GM21381 (cell line): ENCODE measurements at regions not wholly inside any gene's neighbourhood (a gene's known extent, or its start where the extent isn't known, plus 50 kb on each side); places are given as distances from the start of the nearest gene placed in this dataset.

Experiments used
- ATAC-seq: cut with Tn5 transposase; IDR thresholded peaks from one replicate; pipeline ENCODE4 v1.9.1; 2021; ENCODE audit warnings: mild to moderate bottlenecking, moderate library complexity; ENCODE audit not compliant: unreplicated experiment

- no peak for ATAC-seq
Measured at GRCh38 chr7:114853189-114853588, 68.7 kb upstream of the MDFIC start.

DNA sequence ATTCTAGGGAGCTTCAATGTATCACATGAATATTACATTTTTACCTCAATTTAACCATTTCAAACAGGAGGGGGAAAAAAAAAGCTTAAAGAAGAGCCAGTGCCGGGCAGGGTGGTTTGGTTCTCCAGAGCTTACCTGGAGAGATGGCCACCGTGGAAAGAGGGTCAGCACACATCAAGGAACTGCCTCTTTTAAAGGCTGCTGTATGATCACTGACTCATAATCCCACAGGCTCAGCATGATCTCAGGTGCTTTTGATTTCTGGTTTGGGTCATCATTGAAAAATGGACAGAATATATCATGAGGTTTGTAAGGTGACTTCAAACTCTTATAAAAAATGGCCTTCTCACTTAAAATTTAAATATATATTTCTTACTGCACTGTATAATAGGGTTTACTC, 67.5 kb upstream of the MDFIC start:
- ATAC-seq: no peak

DNA sequence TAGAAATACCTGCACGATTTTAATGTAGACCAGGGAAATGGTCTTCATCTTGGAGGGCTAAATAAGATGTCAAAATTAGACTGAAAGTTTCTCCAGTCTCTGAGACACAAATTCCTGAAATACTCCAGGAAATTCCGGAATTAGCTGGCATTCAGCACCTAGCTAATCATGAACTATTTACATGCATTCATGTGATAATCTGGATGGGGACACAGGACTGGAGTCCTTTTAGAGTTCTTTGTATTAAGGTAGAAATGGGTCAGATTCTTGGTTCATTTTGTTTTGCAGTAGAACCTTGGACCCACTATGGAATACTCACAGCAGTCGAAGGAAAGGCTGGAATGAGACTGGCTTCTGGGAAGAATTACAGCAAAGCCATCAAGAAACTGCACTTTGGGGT, 65.3 kb upstream of the MDFIC start:
- no peak for ATAC-seq

DNA sequence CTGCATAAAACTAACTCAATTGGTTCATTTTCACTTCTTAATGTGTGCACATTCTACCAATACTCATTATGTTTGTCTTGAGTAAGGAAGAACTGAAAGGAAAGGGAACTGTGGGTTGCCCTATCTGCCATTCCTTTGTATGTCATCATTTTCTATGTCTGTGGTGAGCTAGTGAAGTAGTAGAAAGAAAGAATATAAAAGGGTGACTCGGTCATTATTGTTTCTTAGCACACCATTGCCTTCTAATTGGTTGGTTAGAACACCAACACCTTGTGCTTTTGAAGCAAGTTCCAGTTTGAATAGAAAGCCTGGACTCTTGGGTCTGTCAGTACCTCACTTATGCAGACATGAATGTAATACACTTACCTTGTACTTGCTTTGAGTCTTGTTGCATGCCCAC, 64.3 kb upstream of the MDFIC start:
- ATAC-seq: no peak

DNA sequence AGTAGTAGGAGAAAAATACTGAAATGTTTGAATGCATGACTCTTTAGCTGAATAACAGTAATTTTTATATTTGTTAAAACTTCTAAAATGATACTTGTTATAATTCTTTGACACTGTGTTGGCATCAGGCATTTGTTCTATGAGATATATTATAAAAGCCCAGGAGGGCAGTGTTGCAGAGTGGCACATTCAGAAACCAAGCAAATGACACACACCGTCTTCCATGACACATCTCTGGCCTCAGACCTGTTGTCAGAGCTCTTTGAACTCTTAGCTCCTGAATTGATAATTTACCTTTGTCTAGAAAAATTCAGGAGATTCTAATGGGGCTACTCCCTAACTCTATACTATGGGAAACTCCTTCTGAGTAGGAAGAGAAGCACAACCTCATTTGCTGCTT, 62.4 kb upstream of the MDFIC start:
- ATAC-seq: no peak

- no peak for ATAC-seq
Measured at GRCh38 chr7:114860206-114860605, 61.7 kb upstream of the MDFIC start.

DNA sequence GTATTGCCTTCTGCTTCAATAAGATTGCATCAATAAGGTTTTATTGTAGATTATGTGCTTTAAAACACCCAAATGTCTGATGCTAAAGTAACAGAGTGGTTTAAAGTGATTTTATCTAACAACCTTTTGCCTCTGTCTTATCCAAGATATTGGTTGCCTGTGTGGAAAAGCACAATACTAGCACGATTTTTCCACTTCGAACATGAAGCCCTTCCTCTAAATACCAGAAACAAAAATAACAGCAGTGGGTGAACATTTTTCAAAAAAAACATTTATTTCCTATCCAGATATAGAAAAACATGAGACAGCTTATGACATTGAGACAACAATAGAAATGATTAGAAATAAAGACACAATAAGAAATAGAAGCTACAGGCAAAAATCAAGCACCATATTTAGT, 59.5 kb upstream of the MDFIC start:
- no peak for ATAC-seq

DNA sequence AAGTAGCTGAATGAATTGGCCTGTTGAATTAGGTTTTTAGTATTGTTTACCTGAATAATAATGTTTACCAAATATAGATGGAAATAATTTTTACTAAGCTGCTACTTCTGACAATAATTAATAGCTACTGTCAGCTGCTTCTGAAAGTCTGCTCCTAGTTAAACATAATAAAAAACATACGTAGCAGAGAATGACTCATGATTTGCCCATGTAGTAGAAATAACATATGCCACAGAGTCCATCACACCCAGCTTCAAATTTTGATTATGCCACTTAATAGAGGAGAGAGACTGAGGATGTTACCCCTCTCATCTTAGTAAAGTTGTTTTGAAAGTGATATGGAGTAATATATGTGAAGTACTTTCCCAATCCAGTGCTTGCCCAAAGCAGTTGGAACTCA, 57.6 kb upstream of the MDFIC start:
- no peak for ATAC-seq

DNA sequence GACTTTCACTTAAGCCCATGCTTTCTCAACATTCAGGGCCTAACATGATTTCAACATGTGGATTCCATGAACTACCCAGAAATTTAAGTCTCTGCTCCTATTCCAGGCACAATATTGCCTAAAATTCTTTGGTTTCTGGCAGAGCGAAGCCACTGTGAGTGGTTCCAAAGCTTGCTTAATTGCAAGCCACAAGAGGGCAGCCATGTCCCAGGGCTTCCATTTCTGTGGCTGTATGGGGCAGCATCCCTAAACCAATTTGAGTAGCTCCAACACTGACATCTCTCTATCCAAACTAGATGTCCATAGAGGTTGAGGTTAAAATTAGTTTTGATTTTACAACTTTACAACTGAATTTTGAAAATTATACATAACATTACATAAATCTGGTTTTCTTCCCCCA, 56.3 kb upstream of the MDFIC start:
- ATAC-seq: no peak
